ENCODE measurements at regions not wholly inside any gene's neighbourhood (a gene's known extent, or its start where the extent isn't known, plus 50 kb on each side); places are given as distances from the start of the nearest gene placed in this dataset.
"Not testable (repeated sequence)": the region's sequence is repeated elsewhere in the genome, so short reads cannot be mapped to it uniquely, and the experiment has no call there.

DNA sequence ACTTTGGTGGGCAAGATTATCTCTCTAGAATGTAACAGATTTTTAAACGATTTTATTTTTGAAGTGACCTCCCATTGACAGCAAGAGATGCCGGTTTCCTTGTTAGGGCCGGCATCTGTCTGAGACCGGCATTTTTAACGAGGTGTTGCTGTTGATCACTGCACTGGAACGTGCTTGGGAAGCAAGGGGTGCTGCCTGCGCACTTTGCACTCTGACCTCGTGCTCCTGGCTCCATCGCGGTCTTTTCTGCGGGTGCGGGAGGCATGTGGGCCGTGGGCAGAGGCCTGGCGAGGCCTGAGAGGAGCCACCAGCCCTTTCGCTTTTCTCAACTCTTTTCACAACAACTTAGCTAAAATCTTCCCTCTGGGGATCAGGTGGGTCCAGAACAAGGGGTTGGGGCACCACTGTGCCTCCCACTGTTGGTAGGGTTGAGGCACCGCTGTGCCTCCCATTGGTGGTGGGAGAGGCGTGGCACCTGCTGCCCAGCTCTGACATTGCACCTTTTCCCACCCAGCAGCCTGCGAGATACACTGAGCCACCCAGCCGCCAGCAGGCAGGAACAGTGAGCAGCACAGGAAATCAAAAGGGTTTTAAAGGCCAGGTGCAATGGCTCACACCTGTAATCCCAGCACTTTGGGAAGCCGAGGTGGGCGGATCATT, 209.5 kb downstream of the LAT start:
- FAIRE-seq; POLR2A ChIA-PET; H4K20me1 ChIP-seq (ENCODE audit: insufficient read depth, low read length); H2AFZ ChIP-seq (ENCODE audit: low read length); intact Hi-C loops (cut with micrococcal nuclease; ENCODE audit: unreplicated experiment); H3K9me3 ChIP-seq (ENCODE audit: low read length); H3K4me2 ChIP-seq (ENCODE audit: low read depth, low read length); H3K27ac ChIP-seq (ENCODE audit: extremely low read length, insufficient read depth, low read length); H3K27me3 ChIP-seq (ENCODE audit: control insufficient read depth in 1 of 2, insufficient read depth in 2 of 2, low read length in 2 of 2); BruUV-seq (replicated peaks); DNase-seq (ENCODE audit: low spot score); in situ Hi-C loops (cut with HindIII; ENCODE audit: extremely low pct_ligation_motif_present, low pct_unique_long_range_greater_than_20kb); H3K4me3 ChIP-seq (replicated peaks in 1 of 3; ENCODE audit: insufficient read depth in 1 of 3, low read depth in 2 of 3, low read length in 3 of 3); H3K79me2 ChIP-seq (ENCODE audit: insufficient read depth, low read length); H3K9ac ChIP-seq (ENCODE audit: insufficient read depth, low read depth, low read length); H3K36me3 ChIP-seq (replicated peaks in 1 of 2; ENCODE audit: control insufficient read depth in 1 of 2, insufficient read depth in 2 of 2, low read length in 2 of 2); ATAC-seq; CTCF ChIA-PET (ENCODE audit: low intra/inter-chr PET ratio, low total read pairs); TF ChIP-seq NR2F6 (IDR thresholded peaks at IDR 0.05): not testable (repeated sequence)
- WGBS (ENCODE audit: low lambda C conversion rate) = 39% methylated on average over 16 of the region's 21 CpGs
- peaks cover 11% of the 10 kb centered on the region for H3K4me1 ChIP-seq (ENCODE audit: insufficient read depth, low read length)
- peak; percentile 70 for TF ChIP-seq HNF4A (CRISPR knock-in tag; IDR thresholded peaks at IDR 0.05)
- TF ChIP-seq, protein P1, sequence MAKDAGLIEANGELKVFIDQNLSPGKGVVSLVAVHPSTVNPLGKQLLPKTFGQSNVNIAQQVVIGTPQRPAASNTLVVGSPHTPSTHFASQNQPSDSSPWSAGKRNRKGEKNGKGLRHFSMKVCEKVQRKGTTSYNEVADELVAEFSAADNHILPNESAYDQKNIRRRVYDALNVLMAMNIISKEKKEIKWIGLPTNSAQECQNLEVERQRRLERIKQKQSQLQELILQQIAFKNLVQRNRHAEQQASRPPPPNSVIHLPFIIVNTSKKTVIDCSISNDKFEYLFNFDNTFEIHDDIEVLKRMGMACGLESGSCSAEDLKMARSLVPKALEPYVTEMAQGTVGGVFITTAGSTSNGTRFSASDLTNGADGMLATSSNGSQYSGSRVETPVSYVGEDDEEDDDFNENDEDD (CRISPR knock-in tag; IDR thresholded peaks at IDR 0.05; ENCODE audit: borderline replicate concordance) = peak; percentile 49; the same call in 1 of the 2 replicates
- TF ChIP-seq KDM5B (CRISPR knock-in tag; IDR thresholded peaks at IDR 0.05; ENCODE audit: borderline replicate concordance) = 0 out of 2 replicates have a peak, but pooled peaks have one; percentile 29
- TF ChIP-seq HDAC1 (CRISPR knock-in tag; IDR thresholded peaks at IDR 0.05) = 0 out of 2 replicates have a peak, but pooled peaks have one; percentile 37
- peak; percentile 51; the same call in 1 of the 2 replicates for TF ChIP-seq SALL1 (CRISPR knock-in tag; IDR thresholded peaks at IDR 0.05)
- TF ChIP-seq ZNF460 (CRISPR knock-in tag; IDR thresholded peaks at IDR 0.05; ENCODE audit: borderline replicate concordance) = 0 out of 2 replicates have a peak, but pooled peaks have one; percentile 18
- TF ChIP-seq HOXA3 (CRISPR knock-in tag; IDR thresholded peaks at IDR 0.05) = peak; percentile 44; the same call in 1 of the 2 replicates
- 0 out of 2 replicates have a peak, but pooled peaks have one; percentile 19 for TF ChIP-seq ZMYM2 (CRISPR knock-in tag; IDR thresholded peaks at IDR 0.05)
- TF ChIP-seq ZNF30 (CRISPR knock-in tag; IDR thresholded peaks at IDR 0.05) = 0 out of 2 replicates have a peak, but pooled peaks have one; percentile 30
- TF ChIP-seq ZFY (CRISPR knock-in tag; IDR thresholded peaks at IDR 0.05) = peak; percentile 38; the same call in 1 of the 2 replicates
- 0 out of 2 replicates have a peak, but pooled peaks have one; percentile 19 for TF ChIP-seq NR2F6 (CRISPR knock-in tag; IDR thresholded peaks at IDR 0.05)
- TF ChIP-seq MED1 (CRISPR knock-in tag; IDR thresholded peaks at IDR 0.05) = 0 out of 2 replicates have a peak, but pooled peaks have one; percentile 15
- TF ChIP-seq NFKB2 (CRISPR knock-in tag; IDR thresholded peaks at IDR 0.05; ENCODE audit: borderline replicate concordance) = 0 out of 2 replicates have a peak, but pooled peaks have one; percentile 39
- peak; percentile 36; the same call in 1 of the 2 replicates for TF ChIP-seq ZNF232 (CRISPR knock-in tag; IDR thresholded peaks at IDR 0.05; ENCODE audit: borderline replicate concordance)
- 0 out of 2 replicates have a peak, but pooled peaks have one; percentile 39 for TF ChIP-seq ARHGAP35 (CRISPR knock-in tag; IDR thresholded peaks at IDR 0.05; ENCODE audit: borderline replicate concordance)
- TF ChIP-seq, protein P2, sequence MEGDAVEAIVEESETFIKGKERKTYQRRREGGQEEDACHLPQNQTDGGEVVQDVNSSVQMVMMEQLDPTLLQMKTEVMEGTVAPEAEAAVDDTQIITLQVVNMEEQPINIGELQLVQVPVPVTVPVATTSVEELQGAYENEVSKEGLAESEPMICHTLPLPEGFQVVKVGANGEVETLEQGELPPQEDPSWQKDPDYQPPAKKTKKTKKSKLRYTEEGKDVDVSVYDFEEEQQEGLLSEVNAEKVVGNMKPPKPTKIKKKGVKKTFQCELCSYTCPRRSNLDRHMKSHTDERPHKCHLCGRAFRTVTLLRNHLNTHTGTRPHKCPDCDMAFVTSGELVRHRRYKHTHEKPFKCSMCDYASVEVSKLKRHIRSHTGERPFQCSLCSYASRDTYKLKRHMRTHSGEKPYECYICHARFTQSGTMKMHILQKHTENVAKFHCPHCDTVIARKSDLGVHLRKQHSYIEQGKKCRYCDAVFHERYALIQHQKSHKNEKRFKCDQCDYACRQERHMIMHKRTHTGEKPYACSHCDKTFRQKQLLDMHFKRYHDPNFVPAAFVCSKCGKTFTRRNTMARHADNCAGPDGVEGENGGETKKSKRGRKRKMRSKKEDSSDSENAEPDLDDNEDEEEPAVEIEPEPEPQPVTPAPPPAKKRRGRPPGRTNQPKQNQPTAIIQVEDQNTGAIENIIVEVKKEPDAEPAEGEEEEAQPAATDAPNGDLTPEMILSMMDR (CRISPR knock-in tag; IDR thresholded peaks at IDR 0.05) = peak; percentile 29
- TF ChIP-seq MYC (CRISPR knock-in tag; IDR thresholded peaks at IDR 0.05; ENCODE audit: borderline replicate concordance) = peak; percentile 38; the same call in 1 of the 2 replicates
- TF ChIP-seq ZNF652 (CRISPR knock-in tag; IDR thresholded peaks at IDR 0.05; ENCODE audit: borderline replicate concordance, low read depth) = 0 out of 2 replicates have a peak, but pooled peaks have one; percentile 19
- TF ChIP-seq NRL (CRISPR knock-in tag; IDR thresholded peaks at IDR 0.05; ENCODE audit: borderline replicate concordance) = 0 out of 2 replicates have a peak, but pooled peaks have one; percentile 35
- 0 out of 2 replicates have a peak, but pooled peaks have one; percentile 21 for TF ChIP-seq ZNF782 (CRISPR knock-in tag; IDR thresholded peaks at IDR 0.05; ENCODE audit: borderline replicate concordance)
- TF ChIP-seq, protein P3, sequence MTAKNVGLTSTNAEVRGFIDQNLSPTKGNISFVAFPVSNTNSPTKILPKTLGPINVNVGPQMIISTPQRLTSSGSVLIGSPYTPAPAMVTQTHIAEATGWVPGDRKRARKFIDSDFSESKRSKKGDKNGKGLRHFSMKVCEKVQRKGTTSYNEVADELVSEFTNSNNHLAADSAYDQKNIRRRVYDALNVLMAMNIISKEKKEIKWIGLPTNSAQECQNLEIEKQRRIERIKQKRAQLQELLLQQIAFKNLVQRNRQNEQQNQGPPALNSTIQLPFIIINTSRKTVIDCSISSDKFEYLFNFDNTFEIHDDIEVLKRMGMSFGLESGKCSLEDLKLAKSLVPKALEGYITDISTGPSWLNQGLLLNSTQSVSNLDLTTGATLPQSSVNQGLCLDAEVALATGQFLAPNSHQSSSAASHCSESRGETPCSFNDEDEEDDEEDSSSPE (CRISPR knock-in tag; IDR thresholded peaks at IDR 0.05) = 0 out of 2 replicates have a peak, but pooled peaks have one; percentile 32

Data from HepG2 (cell line).